Astrocyte (in vitro differentiated cells and primary cell): ENCODE measurements at regions not wholly inside any gene's neighbourhood (a gene's known extent, or its start where the extent isn't known, plus 50 kb on each side); places are given as distances from the start of the nearest gene placed in this dataset.

Experiments used
- DNase-seq: peaks from one replicate; pipeline ENCODE4 v3.0.0-alpha.2; 2010; ENCODE audit warnings: low read depth
- FAIRE-seq: peaks from 2 replicates; lab custom pipeline; 2011; peaks lifted over from hg19 to GRCh38; lab: Jason Lieb, UNC
- H2AFZ ChIP-seq: 2 replicates; pipeline ENCODE4 v1.6.0; 2012; ENCODE audit warnings: low read depth, low read length, inconsistent platforms
- H3K27ac ChIP-seq: 2 replicates; pipeline ENCODE4 v1.5.1; 2011; ENCODE audit warnings: low read depth, low read length, inconsistent platforms
- H3K27me3 ChIP-seq: 2 replicates; pipeline ENCODE4 v1.6.0; 2011; ENCODE audit warnings: low read length, inconsistent platforms; ENCODE audit not compliant: insufficient read depth
- H3K36me3 ChIP-seq: 2 replicates; pipeline ENCODE4 v1.5.1; 2011; ENCODE audit warnings: low read length, inconsistent platforms; ENCODE audit not compliant: insufficient read depth
- H3K4me1 ChIP-seq: 2 replicates; pipeline ENCODE4 v1.5.1; 2011; ENCODE audit warnings: low read length, inconsistent platforms; ENCODE audit not compliant: insufficient read depth
- H3K4me2 ChIP-seq: 2 replicates; pipeline ENCODE4 v1.6.0; 2012; ENCODE audit warnings: low read length, inconsistent platforms
- H3K4me3 ChIP-seq: 2 replicates; pipeline ENCODE4 v1.5.1; 2011; ENCODE audit warnings: low read depth, mild to moderate bottlenecking, low read length, inconsistent platforms; ENCODE audit not compliant: insufficient read depth
- H3K79me2 ChIP-seq: 2 replicates; pipeline ENCODE4 v1.6.0; 2012; ENCODE audit warnings: mild to moderate bottlenecking, low read length, inconsistent platforms; ENCODE audit not compliant: insufficient read depth
- H3K9ac ChIP-seq: 2 replicates; pipeline ENCODE4 v1.6.0; 2012; ENCODE audit warnings: mild to moderate bottlenecking, low read length, inconsistent platforms
- H3K9me3 ChIP-seq: 2 replicates; pipeline ENCODE4 v1.5.1; 2012; ENCODE audit warnings: low read depth, mild to moderate bottlenecking, low read length, inconsistent platforms; ENCODE audit not compliant: insufficient read depth
- H4K20me1 ChIP-seq: 2 replicates; pipeline ENCODE4 v1.6.0; 2012; ENCODE audit warnings: low read length, inconsistent platforms; ENCODE audit not compliant: insufficient read depth
- H3K27ac Mint-ChIP-seq: one replicate; pipeline ENCODE4 v1.8.0; 2021; ENCODE audit warnings: mild to moderate bottlenecking, mixed read lengths; ENCODE audit not compliant: unreplicated experiment
- H3K27me3 Mint-ChIP-seq: one replicate; pipeline ENCODE4 v1.8.0; 2021; ENCODE audit warnings: low read depth, mixed read lengths; ENCODE audit not compliant: unreplicated experiment
- H3K36me3 Mint-ChIP-seq: one replicate; pipeline ENCODE4 v1.8.0; 2021; ENCODE audit warnings: low read depth, mixed read lengths; ENCODE audit not compliant: unreplicated experiment
- H3K4me1 Mint-ChIP-seq: one replicate; pipeline ENCODE4 v1.8.0; 2021; ENCODE audit warnings: low read depth, mixed read lengths; ENCODE audit not compliant: unreplicated experiment
- H3K4me3 Mint-ChIP-seq: one replicate; pipeline ENCODE4 v1.8.0; 2021; ENCODE audit warnings: mild to moderate bottlenecking, moderate library complexity, mixed read lengths; ENCODE audit not compliant: unreplicated experiment
- H3K9me3 Mint-ChIP-seq: one replicate; pipeline ENCODE4 v1.8.0; 2021; ENCODE audit warnings: mild to moderate bottlenecking, mixed read lengths; ENCODE audit not compliant: unreplicated experiment
- EZH2 ChIP-seq: IDR thresholded peaks from 2 replicates; pipeline ENCODE4 v1.6.1; 2012; ENCODE audit warnings: mild to moderate bottlenecking, low read length, inconsistent platforms; ENCODE audit not compliant: insufficient read depth
- TF ChIP-seq, protein P1 (sequence below): IDR thresholded peaks from 2 replicates; pipeline ENCODE4 v1.5.1; 2011; ENCODE audit warnings: low read depth, mild to moderate bottlenecking, inconsistent platforms, low read length, moderate library complexity; ENCODE audit not compliant: insufficient read depth

DNA sequence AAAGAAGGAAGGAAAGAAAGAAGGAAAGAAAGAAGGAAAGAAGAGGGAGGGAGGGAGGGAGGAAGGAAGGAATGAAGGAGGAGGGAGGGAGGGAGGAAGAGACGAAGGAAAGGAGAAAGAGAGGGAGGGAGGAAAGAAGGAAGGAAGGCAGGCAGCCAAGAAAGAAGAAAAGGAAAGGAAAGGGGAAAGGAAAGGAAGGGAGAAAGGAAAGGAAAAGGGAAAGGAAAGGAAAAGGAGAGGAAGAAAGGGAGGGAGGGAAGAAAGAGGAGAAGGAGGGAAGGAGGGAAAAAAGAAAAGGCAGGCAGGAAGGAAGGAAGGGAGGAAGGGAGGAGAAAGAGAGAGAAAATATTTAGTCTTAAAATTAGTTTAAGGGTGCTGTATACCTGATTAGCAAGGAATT lies 704.1 kb downstream of the LUZP2 start:
- TF ChIP-seq, protein P1, sequence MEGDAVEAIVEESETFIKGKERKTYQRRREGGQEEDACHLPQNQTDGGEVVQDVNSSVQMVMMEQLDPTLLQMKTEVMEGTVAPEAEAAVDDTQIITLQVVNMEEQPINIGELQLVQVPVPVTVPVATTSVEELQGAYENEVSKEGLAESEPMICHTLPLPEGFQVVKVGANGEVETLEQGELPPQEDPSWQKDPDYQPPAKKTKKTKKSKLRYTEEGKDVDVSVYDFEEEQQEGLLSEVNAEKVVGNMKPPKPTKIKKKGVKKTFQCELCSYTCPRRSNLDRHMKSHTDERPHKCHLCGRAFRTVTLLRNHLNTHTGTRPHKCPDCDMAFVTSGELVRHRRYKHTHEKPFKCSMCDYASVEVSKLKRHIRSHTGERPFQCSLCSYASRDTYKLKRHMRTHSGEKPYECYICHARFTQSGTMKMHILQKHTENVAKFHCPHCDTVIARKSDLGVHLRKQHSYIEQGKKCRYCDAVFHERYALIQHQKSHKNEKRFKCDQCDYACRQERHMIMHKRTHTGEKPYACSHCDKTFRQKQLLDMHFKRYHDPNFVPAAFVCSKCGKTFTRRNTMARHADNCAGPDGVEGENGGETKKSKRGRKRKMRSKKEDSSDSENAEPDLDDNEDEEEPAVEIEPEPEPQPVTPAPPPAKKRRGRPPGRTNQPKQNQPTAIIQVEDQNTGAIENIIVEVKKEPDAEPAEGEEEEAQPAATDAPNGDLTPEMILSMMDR, result no peak
- TF ChIP-seq EZH2, result no peak

DNA sequence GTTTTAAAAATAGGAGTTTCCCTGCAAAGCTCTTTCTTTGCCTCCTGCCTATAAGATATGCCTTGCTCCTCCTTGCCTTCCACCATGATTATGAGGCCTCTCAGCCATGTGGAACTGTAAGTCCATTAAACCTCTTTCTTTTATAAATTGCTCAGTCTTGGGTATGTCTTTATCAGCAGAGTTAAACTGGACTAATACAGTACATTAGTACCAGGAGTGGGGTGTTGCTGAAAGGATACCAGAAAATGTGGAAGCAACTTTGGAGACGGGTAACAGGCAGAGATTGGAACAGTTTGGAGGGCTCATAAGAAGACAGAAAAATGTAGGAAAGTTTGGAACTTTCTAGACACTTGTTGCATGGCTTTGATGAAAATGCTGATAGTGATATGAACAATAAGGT lies 709.9 kb downstream of the LUZP2 start:
- H3K27me3 Mint-ChIP-seq, result no peaks in the 10 kb centered on the region
- no peaks in the 10 kb centered on the region for H3K4me1 Mint-ChIP-seq
- no peak for TF ChIP-seq EZH2
- TF ChIP-seq, protein P1, result no peak
- no peak for DNase-seq
- H3K27ac Mint-ChIP-seq, result no peak overlapping the region
- H3K27ac ChIP-seq, result no peak overlapping the region
- H2AFZ ChIP-seq, result no peak overlapping the region
- H3K9ac ChIP-seq, result no peak overlapping the region
- peaks cover 4% of the 10 kb centered on the region for H3K9me3 ChIP-seq
- no peaks in the 10 kb centered on the region for H3K36me3 ChIP-seq
- H3K36me3 Mint-ChIP-seq, result no peaks in the 10 kb centered on the region
- no peak overlapping the region for H3K4me3 ChIP-seq
- H3K4me2 ChIP-seq, result no peak overlapping the region
- no peak for FAIRE-seq
- no peaks in the 10 kb centered on the region for H3K27me3 ChIP-seq
- no peaks in the 10 kb centered on the region for H4K20me1 ChIP-seq
- H3K4me1 ChIP-seq, result no peaks in the 10 kb centered on the region
- no peak overlapping the region for H3K4me3 Mint-ChIP-seq
- no peaks in the 10 kb centered on the region for H3K79me2 ChIP-seq
- H3K9me3 Mint-ChIP-seq, result peaks cover 9% of the 10 kb centered on the region

More for the DNA sequence above, 704.1 kb downstream of the LUZP2 start:
- H3K27me3 Mint-ChIP-seq, result no peaks in the 10 kb centered on the region
- FAIRE-seq (no peak), DNase-seq (no peak)
- Histone ChIP-seq H3K27me3 (no peaks in the 10 kb centered on the region), H4K20me1 (no peaks in the 10 kb centered on the region), H3K9ac (no peak overlapping the region), H3K79me2 (no peaks in the 10 kb centered on the region), H3K4me2 (no peak overlapping the region), H3K9me3 (no peaks in the 10 kb centered on the region), H3K4me1 (no peaks in the 10 kb centered on the region), H3K36me3 (no peaks in the 10 kb centered on the region), H3K4me3 (no peak overlapping the region), H3K27ac (no peak overlapping the region), H2AFZ (no peak overlapping the region)
- no peaks in the 10 kb centered on the region for H3K4me1 Mint-ChIP-seq
- H3K4me3 Mint-ChIP-seq, result no peak overlapping the region
- H3K36me3 Mint-ChIP-seq, result no peaks in the 10 kb centered on the region
- H3K9me3 Mint-ChIP-seq, result no peaks in the 10 kb centered on the region
- no peak overlapping the region for H3K27ac Mint-ChIP-seq

DNA sequence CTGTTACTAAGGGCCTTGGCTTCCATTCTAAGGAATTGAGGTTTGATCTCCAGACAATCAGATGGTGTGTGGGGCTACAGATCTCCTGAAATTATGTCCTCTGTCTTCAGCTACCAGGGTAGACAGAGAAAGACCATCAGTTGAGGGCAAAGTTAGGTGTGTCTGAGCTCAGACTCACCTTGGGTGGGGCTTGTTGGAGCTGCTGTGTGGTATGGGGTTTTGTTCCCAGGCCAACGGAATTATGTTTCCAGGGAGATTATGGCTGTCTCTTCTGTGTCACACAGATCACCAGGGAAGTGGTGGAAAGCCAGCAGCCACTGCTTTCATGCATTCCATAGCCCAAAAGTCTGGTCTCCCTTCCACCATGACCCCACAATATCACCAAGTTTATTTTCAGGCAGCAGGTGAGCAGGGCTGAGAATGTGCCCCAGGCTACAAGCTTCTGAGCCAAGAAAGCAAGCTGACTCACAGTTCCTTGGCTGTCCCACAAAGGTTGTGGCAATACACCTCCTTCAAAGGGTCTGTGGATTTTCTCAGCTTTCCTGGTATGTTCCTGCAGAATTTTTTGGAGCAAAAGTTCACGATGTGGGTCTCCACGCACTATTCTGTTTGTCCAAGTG lies 714.9 kb downstream of the LUZP2 start:
- no peaks in the 10 kb centered on the region for H3K27me3 ChIP-seq
- Mint-ChIP-seq H3K27ac (no peak overlapping the region), H3K4me3 (no peak overlapping the region), H3K36me3 (no peaks in the 10 kb centered on the region), H3K27me3 (no peaks in the 10 kb centered on the region), H3K4me1 (no peaks in the 10 kb centered on the region), H3K9me3 (peaks cover 8% of the 10 kb centered on the region)
- no peaks in the 10 kb centered on the region for H3K79me2 ChIP-seq
- H3K4me1 ChIP-seq, result no peaks in the 10 kb centered on the region
- H3K27ac ChIP-seq, result no peak overlapping the region
- TF ChIP-seq, protein P1, result no peak
- no peak for TF ChIP-seq EZH2
- FAIRE-seq (no peak), DNase-seq (no peak)
- no peak overlapping the region for H3K4me3 ChIP-seq
- no peak overlapping the region for H2AFZ ChIP-seq
- H3K9ac ChIP-seq, result no peak overlapping the region
- no peaks in the 10 kb centered on the region for H4K20me1 ChIP-seq
- no peaks in the 10 kb centered on the region for H3K36me3 ChIP-seq
- no peak overlapping the region for H3K4me2 ChIP-seq
- H3K9me3 ChIP-seq, result peaks cover 4% of the 10 kb centered on the region
